OCI-LY7 (cell line): ENCODE measurements at regions not wholly inside any gene's neighbourhood (a gene's known extent, or its start where the extent isn't known, plus 50 kb on each side); places are given as distances from the start of the nearest gene placed in this dataset.
A peak's percentile ranks its signal among the peaks of the same experiment; 100 is the strongest.

ENCODE experiments used
- BruUV-seq: library from RNA; stranded (reverse); fragments of 400-500 nt; replicated peaks from 2 replicates; lab custom pipeline; 2021; lab: Mats Ljungman, UMichigan
- CTCF ChIA-PET: fragments of 300-600 bp; sonication (Branson Sonifier 250); formaldehyde crosslinking; loops from one replicate; lab custom pipeline; 2022; ENCODE audit warnings: antibody characterized with exemption; ENCODE audit not compliant: unreplicated experiment; lab: Charles Lee
- POLR2A ChIA-PET: fragments of 300-600 bp; sonication (Branson Sonifier 250); formaldehyde crosslinking; loops from one replicate; lab custom pipeline; 2022; ENCODE audit warnings: antibody characterized with exemption; lab: Charles Lee
- DNase-seq: peaks from one replicate; pipeline ENCODE4 v3.0.0-alpha.2; 2015; ENCODE audit warnings: low spot score
- H2AFZ ChIP-seq: fragments of 200-600 bp; sonication (generic), shearing (Covaris generic); 2 replicates; pipeline ENCODE4 v1.6.1; 2014; ENCODE audit warnings: mild to moderate bottlenecking, antibody characterized with exemption, low read length, moderate library complexity
- H3K27ac ChIP-seq: fragments of 200-600 bp; sonication (generic); 2 replicates; pipeline ENCODE4 v1.5.1; 2014; ENCODE audit warnings: mixed run types, low read depth, mild to moderate bottlenecking, moderate library complexity, low read length, inconsistent platforms; ENCODE audit not compliant: poor library complexity, severe bottlenecking
- H3K36me3 ChIP-seq: fragments of 200-600 bp; sonication (generic); 2 replicates; pipeline ENCODE4 v1.6.1; 2014; ENCODE audit warnings: mild to moderate bottlenecking, antibody characterized with exemption, low read length, moderate library complexity, mixed read lengths; ENCODE audit not compliant: insufficient read depth
- H3K4me1 ChIP-seq: fragments of 200-600 bp; sonication (generic); 2 replicates; pipeline ENCODE4 v1.5.1; 2014; ENCODE audit warnings: mild to moderate bottlenecking, low read length; ENCODE audit not compliant: insufficient read depth, poor library complexity, severe bottlenecking
- H3K4me2 ChIP-seq: fragments of 200-600 bp; sonication (generic); 2 replicates; pipeline ENCODE4 v1.6.1; 2014; ENCODE audit warnings: mild to moderate bottlenecking, low read length
- H3K4me3 ChIP-seq: fragments of 200-600 bp; sonication (generic); 2 replicates; pipeline ENCODE4 v1.5.1; 2014; ENCODE audit warnings: mild to moderate bottlenecking, low read depth, low read length; ENCODE audit not compliant: poor library complexity, severe bottlenecking
- H3K79me2 ChIP-seq: fragments of 200-600 bp; sonication (generic); 2 replicates; pipeline ENCODE4 v1.6.1; 2016; ENCODE audit warnings: low read depth, mild to moderate bottlenecking, low read length, moderate library complexity, mixed read lengths; ENCODE audit not compliant: insufficient read depth
- H3K9me2 ChIP-seq: fragments of 200-600 bp; sonication (generic); 2 replicates; pipeline ENCODE4 v1.6.1; 2016; ENCODE audit warnings: mild to moderate bottlenecking, low read length, mixed read lengths; ENCODE audit not compliant: insufficient read depth
- H3K9me3 ChIP-seq: fragments of 200-600 bp; sonication (generic); 2 replicates; pipeline ENCODE4 v1.6.1; 2014; ENCODE audit warnings: mild to moderate bottlenecking, mixed run types, low read length, mixed read lengths
- H4K20me1 ChIP-seq: fragments of 200-600 bp; sonication (generic); 2 replicates; pipeline ENCODE4 v1.6.1; 2014; ENCODE audit warnings: mild to moderate bottlenecking, antibody characterized with exemption, low read length, moderate library complexity, mixed read lengths; ENCODE audit not compliant: insufficient read depth
- EZH2phosphoT487 ChIP-seq: fragments of 200-600 bp; sonication (generic); IDR thresholded peaks from 2 replicates; pipeline ENCODE4 v1.6.1; 2018; ENCODE audit warnings: low read depth, borderline replicate concordance, mild to moderate bottlenecking, mixed run types, antibody characterized with exemption, low read length, moderate library complexity, mixed read lengths
- intact Hi-C: fragments of 100-400 bp; cut with micrococcal nuclease; formaldehyde crosslinking; loops from one replicate; pipeline ENCODE4 v1.10.0; 2022; ENCODE audit not compliant: unreplicated experiment
- TF ChIP-seq, protein P1 (sequence below): fragments of 200-600 bp; sonication (generic); conservative IDR thresholded peaks from 2 replicates; pipeline ENCODE4 v1.5.1; 2014; ENCODE audit warnings: mild to moderate bottlenecking, antibody characterized with exemption, low read length, moderate library complexity, mixed read lengths

GRCh38 chr5:19098434-19098833 lies 889.6 kb downstream of the CDH18 start:
- H3K36me3 ChIP-seq: no peaks in the 10 kb centered on the region
- no TSS peak for BruUV-seq
- ChIA-PET CTCF (no interaction called here), POLR2A (interaction anchor here (1.8 kb wide), 1 partner anchor 16 kb away, joined by 8 read pairs; no protein-coding TSS in a partner anchor)
- TF ChIP-seq EZH2phosphoT487: no peak
- TF ChIP-seq, protein P1, sequence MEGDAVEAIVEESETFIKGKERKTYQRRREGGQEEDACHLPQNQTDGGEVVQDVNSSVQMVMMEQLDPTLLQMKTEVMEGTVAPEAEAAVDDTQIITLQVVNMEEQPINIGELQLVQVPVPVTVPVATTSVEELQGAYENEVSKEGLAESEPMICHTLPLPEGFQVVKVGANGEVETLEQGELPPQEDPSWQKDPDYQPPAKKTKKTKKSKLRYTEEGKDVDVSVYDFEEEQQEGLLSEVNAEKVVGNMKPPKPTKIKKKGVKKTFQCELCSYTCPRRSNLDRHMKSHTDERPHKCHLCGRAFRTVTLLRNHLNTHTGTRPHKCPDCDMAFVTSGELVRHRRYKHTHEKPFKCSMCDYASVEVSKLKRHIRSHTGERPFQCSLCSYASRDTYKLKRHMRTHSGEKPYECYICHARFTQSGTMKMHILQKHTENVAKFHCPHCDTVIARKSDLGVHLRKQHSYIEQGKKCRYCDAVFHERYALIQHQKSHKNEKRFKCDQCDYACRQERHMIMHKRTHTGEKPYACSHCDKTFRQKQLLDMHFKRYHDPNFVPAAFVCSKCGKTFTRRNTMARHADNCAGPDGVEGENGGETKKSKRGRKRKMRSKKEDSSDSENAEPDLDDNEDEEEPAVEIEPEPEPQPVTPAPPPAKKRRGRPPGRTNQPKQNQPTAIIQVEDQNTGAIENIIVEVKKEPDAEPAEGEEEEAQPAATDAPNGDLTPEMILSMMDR: no peak
- no peaks in the 10 kb centered on the region for H3K79me2 ChIP-seq
- intact Hi-C loops: no loop called here
- no peak for DNase-seq
- no peak overlapping the region for H3K4me2 ChIP-seq
- no peak overlapping the region for H3K27ac ChIP-seq
- no peaks in the 10 kb centered on the region for H3K9me3 ChIP-seq
- 0 out of 2 replicates have a peak overlapping the region, but pooled peaks have one; percentile 2 for H2AFZ ChIP-seq
- H3K4me1 ChIP-seq: no peaks in the 10 kb centered on the region
- H4K20me1 ChIP-seq: no peaks in the 10 kb centered on the region
- no peaks in the 10 kb centered on the region for H3K9me2 ChIP-seq
- H3K4me3 ChIP-seq: no peak overlapping the region

GRCh38 chr5:19099195-19099594 lies 888.8 kb downstream of the CDH18 start:
- Histone ChIP-seq H3K4me1 (no peaks in the 10 kb centered on the region), H3K9me3 (no peaks in the 10 kb centered on the region), H3K27ac (no peak overlapping the region), H3K9me2 (no peaks in the 10 kb centered on the region), H3K79me2 (no peaks in the 10 kb centered on the region), H2AFZ (0 out of 2 replicates have a peak overlapping the region, but pooled peaks have one; percentile 2), H4K20me1 (no peaks in the 10 kb centered on the region), H3K36me3 (no peaks in the 10 kb centered on the region), H3K4me2 (no peak overlapping the region), H3K4me3 (no peak overlapping the region)
- TF ChIP-seq EZH2phosphoT487: no peak
- TF ChIP-seq, protein P1: no peak
- BruUV-seq: no TSS peak
- DNase-seq: no peak
- POLR2A ChIA-PET: interaction anchor here (0.7 kb wide), 1 partner anchor 1301 kb away, joined by 3 read pairs; no protein-coding TSS in a partner anchor
- intact Hi-C loops: no loop called here
- CTCF ChIA-PET: no interaction called here

DNA sequence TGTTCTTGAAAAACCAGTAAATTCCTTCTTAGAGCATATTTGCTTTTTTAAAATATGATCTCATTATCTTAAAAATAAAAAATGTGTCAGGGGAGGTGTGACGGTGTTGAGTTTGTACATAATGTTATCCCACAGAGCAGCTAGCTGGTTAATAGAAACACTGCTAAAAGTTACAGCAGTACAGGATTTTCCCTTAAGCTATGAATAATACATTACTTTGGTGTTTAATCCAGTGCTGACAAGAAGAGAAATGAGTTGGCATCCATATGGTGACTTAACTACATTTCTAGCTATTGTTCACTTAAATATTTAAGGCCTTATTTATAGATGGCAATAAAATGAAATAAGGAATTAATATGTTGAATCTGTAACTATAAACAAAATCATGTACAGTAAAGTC lies 883.1 kb downstream of the CDH18 start:
- H3K4me2 ChIP-seq: no peak overlapping the region
- TF ChIP-seq, protein P1: no peak
- TF ChIP-seq EZH2phosphoT487: no peak
- no peak overlapping the region for H3K4me3 ChIP-seq
- no TSS peak for BruUV-seq
- CTCF ChIA-PET: no interaction called here
- intact Hi-C loops: no loop called here
- no peaks in the 10 kb centered on the region for H3K9me3 ChIP-seq
- H3K79me2 ChIP-seq: no peaks in the 10 kb centered on the region
- H3K36me3 ChIP-seq: no peaks in the 10 kb centered on the region
- no peaks in the 10 kb centered on the region for H3K9me2 ChIP-seq
- H3K4me1 ChIP-seq: no peaks in the 10 kb centered on the region
- POLR2A ChIA-PET: interaction anchor here (0.6 to 1.3 kb wide), 4 partner anchors 12 to 318 kb away, joined by 3 to 4 read pairs (median 4); no protein-coding TSS in a partner anchor
- H4K20me1 ChIP-seq: no peaks in the 10 kb centered on the region
- no peak for DNase-seq
- H2AFZ ChIP-seq: no peak overlapping the region
- no peak overlapping the region for H3K27ac ChIP-seq
